IPS DF 4.7 (cell line): ENCODE measurements at regions not wholly inside any gene's neighbourhood (a gene's known extent, or its start where the extent isn't known, plus 50 kb on each side); places are given as distances from the start of the nearest gene placed in this dataset.
A peak's percentile ranks its signal among the peaks of the same experiment; 100 is the strongest.
"Not testable (repeated sequence)": the region's sequence is repeated elsewhere in the genome, so short reads cannot be mapped to it uniquely, and the experiment has no call there.

Source experiments
- DNase-seq: peaks from one replicate; pipeline ENCODE4 v3.0.0-alpha.2; 2013; ENCODE audit warnings: low spot score; ENCODE audit errors: extremely low read depth

- DNase-seq: not testable (repeated sequence)
Observed at GRCh38 chr5:93682471-93683404, 58.7 kb downstream of the POU5F2 start.

- DNase-seq: no peak
Observed at GRCh38 chr5:93681432-93681831, 60.0 kb downstream of the POU5F2 start.

- no peak for DNase-seq
Observed at GRCh38 chr5:93677359-93677891, 64.0 kb downstream of the POU5F2 start.

- no peak for DNase-seq
Observed at GRCh38 chr5:93676704-93677103, 64.7 kb downstream of the POU5F2 start.

GRCh38 chr5:93675460-93676450, 65.6 kb downstream of the POU5F2 start:
- DNase-seq: no peak

GRCh38 chr5:93674866-93675459, 66.4 kb downstream of the POU5F2 start:
- no peak for DNase-seq

- DNase-seq: no peak
Observed at GRCh38 chr5:93674138-93674537, 67.3 kb downstream of the POU5F2 start.

- DNase-seq: no peak
Observed at GRCh38 chr5:93673316-93673954, 68.0 kb downstream of the POU5F2 start.

- no peak for DNase-seq
Observed at GRCh38 chr5:93665648-93666047, 75.8 kb downstream of the POU5F2 start.

- no peak for DNase-seq
Observed at GRCh38 chr5:93660677-93661076, 77.7 kb downstream of the NR2F1 start.

GRCh38 chr5:93658044-93658443, 75.0 kb downstream of the NR2F1 start:
- DNase-seq: no peak

GRCh38 chr5:93654676-93655075, 71.7 kb downstream of the NR2F1 start:
- no peak for DNase-seq

- no peak for DNase-seq
Observed at GRCh38 chr5:93653716-93654115, 70.7 kb downstream of the NR2F1 start.

GRCh38 chr5:93649234-93649900, 66.3 kb downstream of the NR2F1 start:
- DNase-seq: peak; percentile 3

- DNase-seq: no peak
Observed at GRCh38 chr5:93644760-93645159, 61.7 kb downstream of the NR2F1 start.
